ENCODE measurements at regions not wholly inside any gene's neighbourhood (a gene's known extent, or its start where the extent isn't known, plus 50 kb on each side); places are given as distances from the start of the nearest gene placed in this dataset.

GRCh38 chr3:152159328-152159727 is 109.4 kb upstream of the MBNL1 start:
- TF ChIP-seq TAF1 (conservative IDR thresholded peaks at IDR 0.05), result no peak
- TF ChIP-seq RAD21 (IDR thresholded peaks at IDR 0.05), result no peak
- TF ChIP-seq, protein P1, sequence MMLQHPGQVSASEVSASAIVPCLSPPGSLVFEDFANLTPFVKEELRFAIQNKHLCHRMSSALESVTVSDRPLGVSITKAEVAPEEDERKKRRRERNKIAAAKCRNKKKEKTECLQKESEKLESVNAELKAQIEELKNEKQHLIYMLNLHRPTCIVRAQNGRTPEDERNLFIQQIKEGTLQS (IDR thresholded peaks at IDR 0.05), result no peak
- TF ChIP-seq CTCF (IDR thresholded peaks at IDR 0.05; ENCODE audit: low read depth, low read length, missing input control), result no peak
